ENCODE measurements at regions not wholly inside any gene's neighbourhood (a gene's known extent, or its start where the extent isn't known, plus 50 kb on each side); places are given as distances from the start of the nearest gene placed in this dataset.

DNA sequence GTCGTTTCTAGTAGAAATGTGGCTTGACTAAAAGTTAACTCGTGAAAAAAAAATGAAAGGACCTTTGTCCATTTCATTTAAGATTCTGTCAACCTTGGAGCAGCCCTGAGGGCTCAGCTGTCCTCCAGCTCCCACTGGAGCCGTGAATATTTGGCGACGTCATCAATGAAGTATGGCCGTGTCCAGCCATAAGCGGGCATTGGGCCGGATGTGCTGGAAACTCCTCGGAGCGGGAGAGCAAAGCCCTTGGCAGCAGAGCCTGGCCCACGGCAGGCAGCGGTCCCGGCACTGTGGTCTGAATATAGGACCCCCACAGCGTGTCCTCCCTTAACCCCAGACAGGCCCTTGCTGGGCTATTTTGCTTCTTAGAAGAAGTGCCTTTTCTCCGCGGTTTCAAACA lies 50.0 kb downstream of the JAKMIP3 start:
- no peak for DNase-seq

GRCh38 chr10:132117146-132117545 lies 51.4 kb downstream of the JAKMIP3 start:
- DNase-seq, result no peak

DNA sequence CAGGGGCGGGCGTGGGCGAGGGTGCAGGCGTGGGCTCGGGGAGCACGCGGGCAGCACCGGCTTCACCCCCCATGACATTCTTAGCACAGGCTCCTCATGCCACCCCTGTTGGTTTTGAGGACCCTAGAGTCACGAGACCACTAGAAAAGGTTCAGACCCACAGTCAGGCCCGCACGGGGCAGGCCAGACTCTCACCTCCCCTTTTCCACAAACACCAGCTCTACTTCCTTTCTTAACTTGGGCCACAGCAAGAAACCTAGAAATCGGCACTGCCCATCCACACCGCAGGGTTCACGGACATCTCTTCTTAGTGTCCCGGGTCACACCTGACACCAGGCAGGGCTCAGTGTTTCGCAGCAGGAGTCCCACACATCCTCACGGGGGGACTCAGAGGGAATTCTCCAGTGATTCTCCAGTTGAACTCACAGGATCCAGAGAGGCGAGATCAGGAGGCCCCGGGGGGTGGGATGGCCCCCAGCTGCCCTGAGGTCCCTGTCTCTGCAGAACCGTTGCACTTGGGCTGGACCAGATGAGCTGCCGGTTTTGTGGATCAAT lies 52.0 kb downstream of the JAKMIP3 start:
- DNase-seq, result no peak

DNA sequence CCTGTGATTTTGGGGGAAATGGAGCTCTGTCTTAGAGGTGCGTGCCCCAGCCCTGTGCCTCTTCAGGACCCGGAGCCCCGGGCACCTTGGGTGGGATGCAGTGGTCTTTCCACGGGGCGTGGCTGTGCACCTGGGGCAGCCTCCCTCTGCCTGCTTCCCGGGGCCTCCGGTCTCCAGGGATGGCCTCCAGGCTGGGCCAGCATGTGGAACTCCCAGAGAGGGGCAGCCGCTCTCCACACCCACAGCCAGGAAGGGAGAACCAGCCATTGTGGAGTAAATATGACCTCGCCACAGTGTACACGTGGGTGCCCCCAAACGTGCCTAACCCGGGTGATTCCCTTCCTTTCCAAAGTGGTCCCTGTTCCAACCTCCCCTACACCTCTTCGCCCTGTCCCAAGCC lies 52.6 kb downstream of the JAKMIP3 start:
- no peak for DNase-seq

GRCh38 chr10:132120200-132120599 lies 54.5 kb downstream of the JAKMIP3 start:
- DNase-seq, result no peak

GRCh38 chr10:132120734-132121510 lies 55.2 kb downstream of the JAKMIP3 start:
- no peak for DNase-seq

- DNase-seq, result no peak
Observed at GRCh38 chr10:132121511-132121830, 55.7 kb downstream of the JAKMIP3 start.

DNA sequence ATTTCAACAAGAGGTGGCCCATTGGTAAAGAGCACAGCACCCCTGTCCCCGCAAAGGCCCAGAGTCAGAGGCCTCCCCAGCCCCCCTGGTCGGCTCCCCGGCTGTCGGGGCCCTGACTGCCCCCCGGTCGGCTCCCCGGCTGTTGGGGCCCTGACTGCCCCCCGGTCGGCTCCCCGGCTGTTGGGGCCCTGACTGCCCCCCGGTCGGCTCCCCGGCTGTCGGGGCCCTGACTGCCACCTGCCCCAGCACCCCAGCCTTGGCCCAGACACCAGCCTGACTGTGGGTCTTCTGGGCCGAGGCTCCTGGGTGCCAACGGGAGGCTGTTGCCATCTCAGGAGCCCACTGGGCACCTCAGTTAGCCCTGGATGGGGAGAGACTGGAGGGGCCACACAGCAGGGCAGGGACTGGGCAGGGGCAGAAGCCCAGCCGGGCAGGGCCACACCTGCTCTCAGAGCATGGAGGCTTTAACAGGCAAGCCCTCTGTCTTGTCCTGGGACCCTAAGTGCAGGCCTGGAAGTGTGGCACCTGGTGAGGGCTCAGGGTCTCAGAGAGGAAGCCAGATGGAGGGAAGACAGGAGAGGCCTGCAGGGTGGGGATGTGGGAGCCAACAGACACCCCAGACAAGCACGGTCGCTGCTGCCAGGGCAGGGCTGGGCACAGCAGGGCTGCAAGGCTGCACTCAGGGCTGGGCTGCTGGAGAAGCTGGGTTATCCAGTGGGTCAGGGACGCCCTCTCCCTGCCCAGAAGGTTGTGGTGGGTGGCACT lies 56.5 kb downstream of the JAKMIP3 start:
- DNase-seq, result no peak

DNA sequence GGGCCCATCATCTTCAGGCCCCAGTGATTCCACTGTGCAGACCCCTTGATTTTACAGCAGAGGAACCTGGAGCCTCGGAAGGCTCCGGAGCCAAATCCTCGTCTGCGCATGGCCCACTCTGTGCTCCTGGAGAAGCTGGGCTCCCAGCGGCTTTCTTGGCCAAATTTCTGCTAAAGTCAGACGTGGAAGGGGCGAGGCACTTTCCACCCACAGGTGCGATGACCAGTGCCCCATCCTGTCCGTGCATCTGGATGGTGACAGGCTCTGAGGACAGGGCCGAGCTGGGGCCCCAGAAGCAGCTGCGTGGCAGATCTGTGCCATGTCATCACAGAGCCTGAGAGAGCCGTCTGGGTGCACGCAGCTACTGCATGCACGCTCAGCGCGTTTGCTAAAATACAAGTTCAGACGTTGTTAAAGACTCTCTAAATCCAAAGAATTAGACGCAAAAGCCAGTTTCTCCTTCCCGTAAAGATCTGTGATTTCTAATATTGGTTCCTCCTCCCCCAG lies 57.2 kb downstream of the JAKMIP3 start:
- DNase-seq, result no peak

- DNase-seq, result no peak
Observed at GRCh38 chr10:132123606-132124005, 57.9 kb downstream of the JAKMIP3 start.

DNA sequence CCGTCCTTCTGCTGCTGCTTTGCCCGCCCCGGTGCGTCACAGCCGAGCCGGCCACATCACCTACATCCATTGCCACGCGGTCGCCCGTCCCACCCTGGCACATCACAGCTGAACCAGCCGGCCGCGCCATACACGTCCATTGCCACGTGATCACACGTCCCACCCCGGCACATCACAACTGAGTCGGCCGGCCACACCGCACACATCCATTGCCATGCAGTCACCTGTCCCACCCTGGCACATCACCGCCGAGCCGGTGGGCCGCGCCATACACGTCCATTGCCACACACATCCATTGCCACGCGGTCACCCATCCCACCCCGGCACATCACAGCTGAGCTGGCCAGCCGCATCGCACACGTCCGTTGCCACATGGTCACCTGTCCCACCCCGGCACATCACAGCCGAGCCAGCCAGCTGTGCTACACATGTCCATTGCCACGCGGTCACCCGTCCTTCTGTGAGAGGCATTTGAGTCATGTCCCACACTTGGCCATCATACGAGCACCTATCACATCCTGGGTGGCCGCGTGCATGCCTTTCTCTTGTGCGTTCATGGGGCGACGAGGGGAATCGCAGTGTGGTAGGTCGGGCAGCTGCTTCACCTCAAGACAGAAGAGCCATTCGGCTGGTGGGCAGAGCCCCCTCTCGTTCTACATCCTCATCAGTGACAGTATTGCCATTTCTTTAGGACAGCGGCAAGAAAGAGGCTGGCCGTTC lies 58.6 kb downstream of the JAKMIP3 start:
- DNase-seq, result no peak

DNA sequence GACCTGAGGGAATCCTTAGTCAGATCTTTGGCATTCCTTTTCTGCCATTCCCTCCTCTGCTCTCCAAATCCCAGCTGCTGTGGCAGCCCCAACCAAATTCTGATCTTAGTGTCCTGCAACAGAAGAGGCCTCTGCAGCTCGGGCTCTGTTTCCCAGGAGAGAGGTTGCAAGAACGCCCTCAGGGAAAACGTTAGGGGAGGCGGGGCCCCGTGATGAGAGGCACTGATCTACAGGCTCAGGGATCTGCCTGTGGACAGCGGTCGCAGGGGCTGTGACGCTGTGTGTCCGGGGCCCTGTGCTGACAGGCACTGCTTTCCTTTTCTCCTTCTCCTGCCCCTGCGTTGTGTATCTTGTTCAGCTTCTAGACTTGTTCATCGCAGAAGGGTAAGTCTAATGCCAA lies 57.3 kb upstream of the DPYSL4 start:
- peak; percentile 2 for DNase-seq

DNA sequence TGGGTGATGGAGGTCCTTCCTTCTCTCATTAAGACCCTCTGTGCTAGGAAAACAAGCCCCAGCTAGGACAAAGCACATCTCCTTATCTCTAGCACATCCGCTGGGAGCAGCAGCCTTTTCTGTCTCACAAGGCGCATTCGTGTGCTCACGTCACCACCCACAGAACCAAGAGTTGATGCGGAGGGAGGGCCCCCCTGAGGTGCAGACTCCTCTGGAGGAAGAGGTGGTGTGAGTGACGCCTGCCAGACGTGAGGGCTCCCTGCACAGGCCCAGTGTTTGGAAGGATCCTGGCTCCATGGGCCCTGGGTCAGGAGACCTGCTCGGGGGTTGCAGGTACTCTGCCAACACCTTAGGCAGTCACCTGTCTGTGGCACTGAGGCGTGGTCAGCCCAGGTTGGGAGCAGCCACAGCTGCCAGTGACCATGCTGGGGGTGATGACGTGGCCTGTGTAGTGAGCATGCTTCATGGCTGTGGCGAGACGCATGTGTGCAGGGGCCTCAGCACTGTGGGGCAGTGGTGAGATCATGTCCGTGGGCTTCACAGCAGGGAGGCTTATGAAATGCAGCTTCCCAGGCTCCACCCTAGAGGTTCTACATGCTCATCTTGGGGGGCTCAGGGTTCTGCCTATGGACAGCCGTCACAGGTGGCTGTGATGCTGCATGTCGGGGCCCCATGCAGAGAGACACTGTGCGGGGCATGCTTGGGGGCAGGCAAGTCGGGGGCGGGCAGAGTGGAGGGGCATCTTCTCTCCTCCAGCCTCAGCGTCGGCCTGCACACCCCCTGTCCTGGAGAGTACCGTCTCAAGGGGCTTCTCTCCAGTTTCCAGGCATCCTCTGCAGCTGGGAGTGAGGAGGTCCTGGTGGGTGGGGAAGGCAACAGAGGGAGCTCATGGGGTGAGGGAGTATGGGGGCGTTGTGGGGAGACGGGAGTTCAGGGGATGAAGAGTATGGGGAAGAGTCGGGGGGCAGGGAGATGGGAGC lies 56.2 kb upstream of the DPYSL4 start:
- DNase-seq, result no peak

GRCh38 chr10:132131581-132132420 lies 54.9 kb upstream of the DPYSL4 start:
- DNase-seq, result no peak

DNA sequence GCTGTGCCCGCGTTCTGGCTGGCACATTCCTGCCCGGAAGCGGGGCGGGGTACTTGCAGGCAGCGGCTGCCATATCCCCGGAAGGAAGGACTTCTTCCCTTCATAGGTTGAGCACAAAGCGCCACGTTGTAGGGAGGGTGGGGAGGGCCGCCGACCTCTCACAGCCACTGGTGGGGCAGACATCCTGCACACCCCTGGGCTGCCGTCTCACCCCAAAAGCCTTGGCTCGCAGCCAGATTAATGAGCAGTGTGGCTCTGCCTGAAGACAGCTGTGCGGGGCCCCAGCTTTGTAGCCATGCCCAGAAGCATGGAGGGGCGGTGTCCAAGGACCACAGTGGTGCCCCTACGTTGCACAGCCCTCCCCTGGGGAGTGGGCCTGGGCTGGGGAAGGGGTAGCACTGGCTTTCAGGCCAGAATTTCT lies 54.3 kb upstream of the DPYSL4 start:
- DNase-seq, result no peak

GRCh38 chr10:132133005-132133404 lies 53.7 kb upstream of the DPYSL4 start:
- no peak for DNase-seq

GRCh38 chr10:132133449-132134240 lies 53.1 kb upstream of the DPYSL4 start:
- no peak for DNase-seq

GRCh38 chr10:132134241-132135052 lies 52.3 kb upstream of the DPYSL4 start:
- no peak for DNase-seq
